ENCODE measurements at regions not wholly inside any gene's neighbourhood (a gene's known extent, or its start where the extent isn't known, plus 50 kb on each side); places are given as distances from the start of the nearest gene placed in this dataset.

DNA sequence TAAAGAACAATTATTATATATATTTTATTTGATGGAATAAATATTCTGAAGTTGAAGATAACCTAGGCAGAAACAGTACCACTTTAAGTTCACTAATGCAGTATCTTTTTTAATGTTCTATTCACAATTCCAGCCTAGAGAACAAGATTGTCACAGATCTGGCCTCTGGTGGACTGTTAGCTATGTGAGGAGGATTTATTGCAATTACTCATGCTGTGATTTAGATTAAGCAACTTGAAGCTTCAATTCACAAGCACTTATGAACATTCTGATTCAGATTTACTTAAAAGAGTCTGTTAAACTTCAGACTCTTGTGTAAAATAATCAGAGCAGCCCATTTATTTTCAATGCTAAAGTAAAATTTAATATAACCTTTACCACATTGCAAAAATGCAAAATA lies 1489.8 kb downstream of the STIM2 start:
- TF ChIP-seq, protein P1, sequence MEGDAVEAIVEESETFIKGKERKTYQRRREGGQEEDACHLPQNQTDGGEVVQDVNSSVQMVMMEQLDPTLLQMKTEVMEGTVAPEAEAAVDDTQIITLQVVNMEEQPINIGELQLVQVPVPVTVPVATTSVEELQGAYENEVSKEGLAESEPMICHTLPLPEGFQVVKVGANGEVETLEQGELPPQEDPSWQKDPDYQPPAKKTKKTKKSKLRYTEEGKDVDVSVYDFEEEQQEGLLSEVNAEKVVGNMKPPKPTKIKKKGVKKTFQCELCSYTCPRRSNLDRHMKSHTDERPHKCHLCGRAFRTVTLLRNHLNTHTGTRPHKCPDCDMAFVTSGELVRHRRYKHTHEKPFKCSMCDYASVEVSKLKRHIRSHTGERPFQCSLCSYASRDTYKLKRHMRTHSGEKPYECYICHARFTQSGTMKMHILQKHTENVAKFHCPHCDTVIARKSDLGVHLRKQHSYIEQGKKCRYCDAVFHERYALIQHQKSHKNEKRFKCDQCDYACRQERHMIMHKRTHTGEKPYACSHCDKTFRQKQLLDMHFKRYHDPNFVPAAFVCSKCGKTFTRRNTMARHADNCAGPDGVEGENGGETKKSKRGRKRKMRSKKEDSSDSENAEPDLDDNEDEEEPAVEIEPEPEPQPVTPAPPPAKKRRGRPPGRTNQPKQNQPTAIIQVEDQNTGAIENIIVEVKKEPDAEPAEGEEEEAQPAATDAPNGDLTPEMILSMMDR (IDR thresholded peaks at IDR 0.05) = no peak
- TF ChIP-seq POLR2A (IDR thresholded peaks at IDR 0.05) = no peak

Data from body of pancreas (tissue), 4 donors.